Inflammatory macrophage treated with lipopolysaccharide for 1 hour (primary cell): ENCODE measurements at regions not wholly inside any gene's neighbourhood (a gene's known extent, or its start where the extent isn't known, plus 50 kb on each side); places are given as distances from the start of the nearest gene placed in this dataset.

Source experiments
- DNase-seq, 2 donors: peaks; one replicate each; pipeline ENCODE4 v3.0.0-alpha.2; 2020 to 2022

DNA sequence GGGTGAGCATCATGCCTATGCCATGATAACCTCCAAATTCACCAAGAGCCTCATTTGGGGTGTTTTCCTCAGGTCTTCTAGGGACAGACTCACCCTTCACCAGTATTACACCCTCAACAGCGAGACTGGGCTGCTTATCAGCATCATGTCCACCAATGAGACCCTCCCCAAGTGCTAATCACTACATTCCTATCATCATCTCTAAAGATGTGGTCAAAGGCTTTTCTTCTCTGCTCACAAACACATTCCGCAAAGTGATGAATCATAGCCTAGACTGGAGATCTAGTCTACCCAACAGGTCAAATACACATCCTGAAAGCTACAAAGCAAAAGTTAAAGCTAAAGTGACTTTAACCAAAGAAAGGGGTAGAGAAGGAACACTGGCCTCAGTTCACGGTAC is 75.3 kb upstream of the C7orf33 start:
- no peak for DNase-seq

DNA sequence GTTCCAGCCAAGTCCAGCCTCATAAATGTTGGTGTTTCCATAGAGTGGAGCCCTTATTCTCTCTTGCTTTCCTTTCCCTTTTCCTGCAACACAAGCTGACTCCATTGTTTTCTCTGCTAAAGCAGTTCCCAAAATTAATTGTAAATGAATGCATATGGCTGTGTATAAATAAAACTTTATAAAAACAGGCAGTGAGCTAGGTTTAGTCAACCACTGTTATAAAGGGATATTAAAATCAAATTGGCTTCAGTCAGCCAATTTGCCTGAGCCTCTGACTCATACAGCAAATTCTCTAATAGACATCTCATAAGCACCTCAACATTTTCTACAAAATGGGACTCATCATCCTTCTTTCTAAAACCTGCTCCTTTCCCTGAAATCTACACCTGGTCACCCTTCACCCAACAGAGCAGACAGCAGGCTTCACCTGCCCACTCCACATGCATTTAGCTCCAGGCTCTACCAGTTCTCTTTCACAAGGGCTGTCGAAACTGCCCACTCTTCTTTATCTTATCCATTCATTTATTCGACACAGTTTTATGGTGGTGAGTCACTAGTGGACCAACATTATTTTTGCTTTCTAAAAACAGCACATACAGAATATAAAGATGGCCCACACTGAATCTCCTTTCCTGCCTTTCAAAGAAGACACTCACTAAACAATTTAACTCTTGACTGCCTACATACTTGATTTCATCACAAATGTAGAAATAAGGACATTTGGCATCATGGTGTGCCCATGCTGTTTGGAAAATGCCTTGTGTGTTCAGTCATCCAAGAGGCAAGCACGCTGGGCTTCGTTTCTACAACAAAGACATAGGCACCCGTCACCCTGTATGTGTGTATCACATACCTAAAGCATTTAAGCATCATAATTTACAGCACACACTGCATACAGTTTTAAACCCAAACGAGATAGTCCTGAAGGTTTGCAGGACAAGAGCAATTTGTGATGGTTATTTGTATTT is 74.6 kb upstream of the C7orf33 start:
- no peak for DNase-seq

DNA sequence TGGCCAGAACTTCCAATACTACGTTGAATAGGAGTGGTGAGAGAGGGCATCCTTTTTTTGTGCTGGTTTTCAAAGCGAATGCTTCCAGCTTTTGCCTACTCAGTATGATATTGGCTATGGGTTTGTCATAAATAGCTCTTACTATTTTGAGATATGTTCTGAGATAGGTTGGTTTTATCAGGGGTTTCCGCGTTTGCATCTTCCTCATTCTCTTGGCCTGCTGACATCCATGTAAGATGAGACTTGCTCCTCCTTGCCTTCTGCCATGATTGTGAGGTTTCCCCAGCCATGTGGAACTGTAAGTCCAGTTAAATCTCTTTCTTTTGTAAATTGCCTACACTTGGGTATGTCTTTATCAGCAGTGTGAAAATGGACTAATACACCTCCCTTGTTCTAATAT is 71.2 kb upstream of the C7orf33 start:
- peak; percentile 56 for DNase-seq

DNA sequence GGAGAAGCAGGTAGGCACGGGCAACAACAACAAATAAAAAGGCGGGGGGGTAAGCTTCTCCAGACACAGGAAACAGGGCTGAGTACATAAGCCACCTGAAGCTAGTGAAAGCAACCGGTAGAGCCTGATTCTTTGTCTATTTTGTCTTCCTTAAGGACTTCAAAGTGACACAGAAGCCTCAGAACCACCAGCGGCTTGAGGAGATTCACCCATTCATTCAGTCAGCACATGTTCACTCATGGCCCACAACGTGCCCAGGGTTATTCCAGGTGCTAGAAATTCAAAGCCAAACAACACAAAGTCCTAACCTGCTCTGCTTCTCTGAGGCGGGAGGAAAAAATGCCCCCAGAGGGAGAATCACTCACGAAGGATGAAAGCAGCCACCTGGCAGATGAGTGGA is 69.3 kb upstream of the C7orf33 start:
- no peak for DNase-seq

DNA sequence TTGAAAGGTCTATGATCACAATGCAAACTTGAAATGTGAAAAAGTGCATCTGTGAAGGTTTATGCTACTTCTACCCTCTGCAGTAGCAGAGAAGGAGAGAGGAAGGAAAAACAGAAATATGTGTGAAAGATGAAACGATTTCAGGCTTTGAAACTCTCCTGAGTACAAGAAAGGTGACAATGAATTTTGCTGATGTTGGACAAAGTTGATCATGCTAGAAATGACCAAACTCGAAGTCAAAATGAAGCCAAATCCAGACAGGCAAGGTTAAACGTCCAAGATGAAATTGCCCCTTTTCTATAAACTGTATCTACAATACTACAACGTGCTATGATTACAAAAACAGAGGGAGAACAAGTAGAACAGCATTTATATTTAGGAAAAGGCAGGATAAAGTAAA is 67.0 kb upstream of the C7orf33 start:
- no peak for DNase-seq

DNA sequence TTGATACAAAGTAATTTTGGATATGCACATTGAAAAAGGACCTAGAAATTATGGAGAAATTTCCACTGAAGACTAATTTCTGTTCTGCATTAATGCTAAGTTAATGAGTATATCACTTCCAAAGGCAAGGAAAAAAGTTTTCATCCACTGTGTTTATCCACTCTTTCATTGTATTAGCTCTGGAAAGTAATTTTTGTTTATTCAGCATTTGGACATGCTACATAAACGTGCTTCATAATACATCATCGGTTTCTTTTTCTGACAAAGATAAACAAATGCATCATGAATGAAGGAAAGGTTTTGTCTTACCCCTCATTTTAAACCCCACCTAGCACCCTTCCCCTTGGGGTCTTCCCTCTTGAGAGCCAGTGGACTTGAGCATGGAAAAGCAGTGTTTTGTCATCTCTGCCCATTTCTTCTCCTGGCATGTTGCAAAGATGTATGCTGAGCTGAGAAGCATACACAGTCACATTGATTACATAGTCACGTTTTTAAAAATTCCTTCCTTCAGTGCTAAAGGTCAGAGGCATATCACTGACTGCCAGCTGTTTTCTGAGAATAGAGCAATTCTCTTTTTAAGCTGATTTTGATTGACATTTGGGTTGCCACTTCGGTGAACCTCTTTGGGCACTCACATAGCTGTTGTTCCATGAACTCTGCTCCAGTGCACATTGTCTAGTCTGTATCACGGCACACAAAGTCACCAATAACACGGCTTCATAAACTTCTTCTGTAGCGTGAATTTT is 65.9 kb upstream of the C7orf33 start:
- no peak for DNase-seq

DNA sequence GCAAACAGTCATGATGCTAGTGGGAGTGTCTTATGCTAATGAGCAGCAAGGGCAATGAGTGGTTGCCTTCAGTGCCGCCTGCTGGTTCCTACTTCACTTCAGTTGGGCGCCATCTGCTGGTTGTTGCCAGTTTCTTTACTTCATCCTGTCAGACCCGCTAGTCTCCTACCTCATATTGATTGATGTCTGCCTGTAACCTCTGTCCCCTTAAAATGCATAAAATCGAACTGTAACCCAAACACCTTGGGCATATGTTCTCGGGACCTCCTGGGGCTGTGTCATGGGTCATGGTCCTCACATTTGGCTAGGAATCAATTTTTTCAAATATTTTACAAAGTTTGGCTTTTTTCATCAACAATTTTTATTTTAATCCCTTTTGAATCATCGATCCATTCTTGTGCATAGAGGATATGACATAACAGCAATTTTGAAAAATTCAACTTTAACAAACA is 62.8 kb upstream of the C7orf33 start:
- DNase-seq: peak; percentile 85 to 95

DNA sequence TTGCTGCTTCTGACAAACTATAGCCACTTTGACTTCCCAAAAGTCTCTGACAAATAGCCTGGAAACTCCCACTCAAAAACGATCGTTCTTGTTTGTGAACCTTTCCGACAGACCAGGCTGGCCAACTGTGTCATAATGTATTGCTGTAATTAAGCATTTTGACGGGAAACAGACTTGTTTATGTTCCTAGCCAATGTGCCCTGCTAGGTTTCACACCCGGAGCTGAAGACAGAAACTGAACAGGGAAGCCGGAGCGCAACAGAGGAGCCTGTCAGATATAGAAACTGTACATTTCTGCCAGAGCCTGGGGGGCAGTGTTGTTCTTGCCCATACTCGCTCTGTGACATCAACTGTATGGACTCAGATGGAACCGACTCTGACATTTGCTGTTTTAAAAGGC is 55.3 kb upstream of the C7orf33 start:
- peak; percentile 84 to 90 for DNase-seq

DNA sequence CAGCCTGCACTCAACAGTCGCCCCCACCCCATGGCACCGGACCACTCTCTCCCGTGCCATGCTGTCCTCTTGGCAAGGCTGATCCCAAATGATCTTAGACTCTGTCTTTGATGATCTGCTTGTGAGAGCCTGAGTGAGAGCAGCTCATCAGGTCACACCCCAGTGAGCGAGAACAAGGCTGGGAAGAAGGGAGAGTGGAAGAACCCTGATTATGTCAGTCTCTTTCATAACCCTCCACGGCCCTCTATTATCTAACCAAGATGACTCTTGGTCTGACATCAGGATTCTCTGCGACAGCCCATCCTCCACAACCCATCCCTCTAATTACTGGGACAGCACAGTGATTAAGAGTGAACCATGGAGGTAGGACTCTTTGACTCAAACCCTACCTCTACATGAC is 53.1 kb upstream of the C7orf33 start:
- DNase-seq: no peak

DNA sequence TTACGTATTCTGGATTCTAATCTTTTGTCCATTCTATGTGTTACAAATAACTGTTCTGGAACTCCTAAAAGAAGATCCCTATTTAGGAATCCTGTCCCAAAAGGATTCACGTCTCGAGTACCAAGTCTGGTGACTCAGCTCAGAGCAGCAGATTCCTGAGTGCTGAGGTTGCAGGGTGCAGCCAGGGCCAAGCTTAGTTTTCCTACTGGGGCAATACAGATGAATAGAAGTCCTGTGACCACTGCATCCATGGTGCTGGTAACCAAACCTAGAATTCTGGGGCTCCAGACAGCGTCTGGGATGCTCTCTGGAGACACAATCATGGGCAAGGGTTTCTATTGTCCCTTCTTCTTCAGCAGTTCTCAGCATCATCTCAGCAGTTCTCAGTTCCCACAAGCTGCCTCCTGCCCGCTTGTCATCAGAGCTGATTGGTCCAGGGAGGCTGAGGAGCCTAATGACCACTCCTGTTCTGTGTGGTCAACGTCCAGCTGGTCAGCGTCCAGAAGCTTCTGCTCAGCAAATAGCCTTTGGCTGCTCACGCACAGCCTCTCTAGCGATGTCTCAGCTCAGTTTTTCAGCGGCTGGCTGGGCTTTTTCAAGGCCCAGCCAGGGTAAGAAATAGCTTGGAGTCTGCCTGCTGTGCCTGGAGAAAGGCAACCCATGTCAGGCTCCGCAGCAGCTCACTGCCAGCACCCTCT is 50.4 kb upstream of the C7orf33 start:
- DNase-seq: no peak
